B cell (primary cell): ENCODE measurements at regions not wholly inside any gene's neighbourhood (a gene's known extent, or its start where the extent isn't known, plus 50 kb on each side); places are given as distances from the start of the nearest gene placed in this dataset.

Experiments
- ATAC-seq: fragments of 200-7000 bp; cut with Tn5 transposase; one replicate; pipeline ENCODE4 v1.10.0; 2021; ENCODE audit warnings: low read depth, mild to moderate bottlenecking, moderate number of reproducible peaks, moderate library complexity
- CTCF ChIA-PET: fragments of 350-600 bp; sonication (Branson Sonifier 250); formaldehyde crosslinking; loops from one replicate; lab custom pipeline; 2021; ENCODE audit warnings: antibody characterized with exemption, inconsistent platforms; lab: Charles Lee
- POLR2A ChIA-PET: fragments of 350-600 bp; sonication (Branson Sonifier 250); formaldehyde crosslinking; loops from one replicate; lab custom pipeline; 2021; ENCODE audit warnings: antibody characterized with exemption; lab: Charles Lee
- DNase-seq: peaks from one replicate; pipeline ENCODE4 v3.0.0; 2013
- H2AFZ ChIP-seq: 2 replicates; pipeline ENCODE4 v1.6.1; 2012; ENCODE audit warnings: mild to moderate bottlenecking, low read depth, low read length; ENCODE audit not compliant: insufficient read depth, poor library complexity, severe bottlenecking
- H3K27ac ChIP-seq, 2 donors: 1 replicate in 1 of 2; 2 replicates in 1 of 2; pipeline ENCODE4 v1.5.1; 2012 to 2013; ENCODE audit warnings: low read length in 2 of 2, mild to moderate bottlenecking in 2 of 2, moderate library complexity in 1 of 2
- H3K27me3 ChIP-seq, 4 experiments: fragments of 200-600 bp in 1 of 4; sonication (generic) in 1 of 4; replicated peaks in 1 of 4; 1 replicate in 2 of 4; 2 replicates in 2 of 4; pipeline versions ENCODE4 v1.6.1 to v1.7.0; 2013 to 2016; ENCODE audit warnings: low read length in 3 of 4, mild to moderate bottlenecking in 2 of 4, mixed read lengths in 1 of 4, moderate library complexity in 1 of 4; ENCODE audit not compliant: insufficient read depth in 4 of 4, control insufficient read depth in 3 of 4; ENCODE audit errors: control extremely low read depth in 1 of 4
- H3K36me3 ChIP-seq, 2 experiments: replicated peaks in 1 of 2; 1 replicate in 1 of 2; 2 replicates in 1 of 2; pipeline versions ENCODE4 v1.6.1 to v1.7.1; 2013; ENCODE audit warnings: low read length in 1 of 2; ENCODE audit not compliant: insufficient read depth in 2 of 2, control insufficient read depth in 1 of 2; ENCODE audit errors: control extremely low read depth in 1 of 2, extremely low read depth in 1 of 2
- H3K4me1 ChIP-seq, 2 donors: fragments of 200-600 bp in 1 of 2; sonication (generic) in 1 of 2; 1 replicate in 1 of 2; 2 replicates in 1 of 2; pipeline versions ENCODE4 v1.5.1 to v1.6.1; 2013 to 2017; ENCODE audit warnings: low read length in 2 of 2; ENCODE audit not compliant: control insufficient read depth in 2 of 2, insufficient read depth in 2 of 2
- H3K4me2 ChIP-seq: replicated peaks from 2 replicates; pipeline ENCODE3; 2012; ENCODE audit warnings: mild to moderate bottlenecking, low read depth, low read length; ENCODE audit not compliant: poor library complexity, severe bottlenecking
- H3K4me3 ChIP-seq, 5 experiments: fragments of 200-600 bp in 1 of 5; sonication (generic) in 1 of 5; 1 replicate in 3 of 5; 2 replicates in 2 of 5; pipeline versions ENCODE4 v1.5.1 to v1.7.0; 2011 to 2016; ENCODE audit warnings: low read length in 4 of 5, mild to moderate bottlenecking in 4 of 5, low read depth in 2 of 5, control low read depth in 1 of 5, moderate library complexity in 1 of 5; ENCODE audit not compliant: insufficient read depth in 1 of 5; ENCODE audit errors: control extremely low read depth in 1 of 5, extremely low read depth in 1 of 5
- H3K79me2 ChIP-seq: fragments of 200-600 bp; sonication (generic); one replicate; pipeline ENCODE4 v1.6.0; 2016; ENCODE audit warnings: low read length; ENCODE audit not compliant: control insufficient read depth, insufficient read depth
- H3K9ac ChIP-seq: fragments of 200-600 bp; sonication (generic); 2 replicates; pipeline ENCODE4 v1.6.1; 2017; ENCODE audit warnings: mild to moderate bottlenecking, low read length, moderate library complexity
- H3K9me3 ChIP-seq, 3 donors: one replicate each; pipeline versions ENCODE4 v1.6.1 to v1.7.1; 2013; ENCODE audit warnings: low read length in 2 of 3; ENCODE audit not compliant: control insufficient read depth in 2 of 3, insufficient read depth in 1 of 3; ENCODE audit errors: control extremely low read depth in 1 of 3
- H4K20me1 ChIP-seq: 2 replicates; pipeline ENCODE4 v1.6.0; 2012; ENCODE audit warnings: mild to moderate bottlenecking, low read length; ENCODE audit not compliant: insufficient read depth, control insufficient read depth, poor library complexity, severe bottlenecking
- H3K27ac Mint-ChIP-seq: one replicate; pipeline ENCODE4 v1.8.0; 2021; ENCODE audit warnings: mixed read lengths
- H3K27me3 Mint-ChIP-seq: one replicate; pipeline ENCODE4 v1.8.0; 2021; ENCODE audit warnings: mixed read lengths
- H3K4me1 Mint-ChIP-seq: one replicate; pipeline ENCODE4 v1.8.0; 2021; ENCODE audit warnings: mixed read lengths
- H3K4me3 Mint-ChIP-seq: one replicate; pipeline ENCODE4 v1.8.0; 2021; ENCODE audit warnings: mixed read lengths
- H3K9me3 Mint-ChIP-seq: one replicate; pipeline ENCODE4 v1.8.0; 2022; ENCODE audit warnings: mixed read lengths; ENCODE audit not compliant: insufficient read depth
- EZH2 ChIP-seq: IDR thresholded peaks from 2 replicates; pipeline ENCODE4 v1.6.1; 2012; ENCODE audit warnings: borderline replicate concordance, low read depth, mild to moderate bottlenecking, moderate library complexity, low read length; ENCODE audit not compliant: insufficient read depth, poor library complexity, severe bottlenecking
- WGBS: methylation state at CpG from one replicate; pipeline ENCODE4 v1.1.5; 2013; ENCODE audit warnings: missing lambda C conversion rate; ENCODE audit not compliant: insufficient coverage; 5-methylcytosine and 5-hydroxymethylcytosine counted together
- intact Hi-C: fragments of 100-400 bp; cut with micrococcal nuclease; formaldehyde crosslinking; loops from one replicate; pipeline ENCODE4 v1.10.0; 2022
- TF ChIP-seq, protein P1 (sequence below): fragments of 200-600 bp; IDR thresholded peaks from one replicate; pipeline ENCODE4 v1.8.0; 2022; ENCODE audit warnings: antibody characterized with exemption, mild to moderate bottlenecking

DNA sequence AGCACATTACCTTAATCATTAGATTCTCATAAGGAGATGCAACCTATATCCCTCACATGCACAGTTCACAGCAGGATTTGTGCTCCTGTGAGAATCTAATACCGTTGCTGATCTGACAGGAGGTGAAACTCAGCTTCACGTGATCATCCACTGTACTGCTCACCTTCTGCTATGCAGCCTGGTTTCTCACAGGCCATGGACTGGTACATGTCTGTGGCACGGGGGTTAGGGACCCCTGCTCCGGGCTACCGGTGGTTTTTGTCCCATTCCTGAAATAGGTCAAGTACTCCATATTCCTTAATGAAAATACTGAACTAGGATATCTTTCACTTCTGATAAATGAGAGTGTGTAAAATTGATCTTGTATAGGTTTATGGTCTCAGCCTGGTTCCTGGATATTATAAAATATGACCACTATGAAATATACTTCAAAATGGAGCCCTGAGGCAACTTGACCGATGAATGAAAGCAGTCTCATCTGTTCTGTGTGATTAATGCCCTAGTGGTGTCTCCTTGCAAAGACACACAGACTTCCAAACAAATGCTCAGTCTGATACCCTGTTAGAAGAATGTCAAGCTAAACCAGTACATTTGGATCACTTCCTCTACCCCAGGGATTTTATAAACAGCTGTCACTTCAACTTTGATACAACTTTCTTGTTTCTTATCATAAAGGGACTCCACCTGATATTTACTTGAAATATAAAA, 492.9 kb upstream of the ANO3 start:
- 100% methylated on average over 3 of the region's 6 CpGs for WGBS
- POLR2A ChIA-PET: no interaction called here
- TF ChIP-seq, protein P1, sequence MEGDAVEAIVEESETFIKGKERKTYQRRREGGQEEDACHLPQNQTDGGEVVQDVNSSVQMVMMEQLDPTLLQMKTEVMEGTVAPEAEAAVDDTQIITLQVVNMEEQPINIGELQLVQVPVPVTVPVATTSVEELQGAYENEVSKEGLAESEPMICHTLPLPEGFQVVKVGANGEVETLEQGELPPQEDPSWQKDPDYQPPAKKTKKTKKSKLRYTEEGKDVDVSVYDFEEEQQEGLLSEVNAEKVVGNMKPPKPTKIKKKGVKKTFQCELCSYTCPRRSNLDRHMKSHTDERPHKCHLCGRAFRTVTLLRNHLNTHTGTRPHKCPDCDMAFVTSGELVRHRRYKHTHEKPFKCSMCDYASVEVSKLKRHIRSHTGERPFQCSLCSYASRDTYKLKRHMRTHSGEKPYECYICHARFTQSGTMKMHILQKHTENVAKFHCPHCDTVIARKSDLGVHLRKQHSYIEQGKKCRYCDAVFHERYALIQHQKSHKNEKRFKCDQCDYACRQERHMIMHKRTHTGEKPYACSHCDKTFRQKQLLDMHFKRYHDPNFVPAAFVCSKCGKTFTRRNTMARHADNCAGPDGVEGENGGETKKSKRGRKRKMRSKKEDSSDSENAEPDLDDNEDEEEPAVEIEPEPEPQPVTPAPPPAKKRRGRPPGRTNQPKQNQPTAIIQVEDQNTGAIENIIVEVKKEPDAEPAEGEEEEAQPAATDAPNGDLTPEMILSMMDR: no peak
- no peak for TF ChIP-seq EZH2

DNA sequence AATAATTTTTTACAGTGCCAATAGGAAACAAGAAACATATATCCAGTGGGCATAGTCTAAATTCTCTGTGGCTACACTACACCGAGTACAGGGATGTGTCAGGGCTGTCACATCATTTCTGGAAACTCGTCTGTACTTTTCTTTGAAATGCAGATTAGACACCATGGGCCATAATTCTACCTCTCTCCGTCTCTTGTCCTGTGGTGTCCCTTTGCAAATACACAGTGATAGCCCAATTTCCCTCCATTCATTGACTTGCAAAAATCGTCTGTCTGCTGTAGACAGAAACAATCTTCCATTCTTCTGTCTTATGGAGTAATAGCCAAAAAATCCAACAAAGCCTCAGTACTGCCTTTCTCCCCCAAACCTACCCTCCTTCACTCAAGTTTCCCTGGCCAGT, 487.1 kb upstream of the ANO3 start:
- Histone ChIP-seq H3K4me1 (no peaks in the 10 kb centered on the region), H3K4me3 (no peak overlapping the region), H3K27me3 (no peaks in the 10 kb centered on the region), H2AFZ (no peak overlapping the region), H3K27ac (no peak overlapping the region), H3K36me3 (no peaks in the 10 kb centered on the region), H3K4me2 (no peak overlapping the region), H3K9ac (no peak overlapping the region), H4K20me1 (no peaks in the 10 kb centered on the region), H3K9me3 (no peaks in the 10 kb centered on the region), H3K79me2 (no peaks in the 10 kb centered on the region)
- POLR2A ChIA-PET: no interaction called here
- WGBS: 67% methylated on average over 4 of the region's 4 CpGs
- DNase-seq (no peak), ATAC-seq (no peak)
- CTCF ChIA-PET: no interaction called here
- H3K27ac Mint-ChIP-seq: no peak overlapping the region
- H3K4me3 Mint-ChIP-seq: no peak overlapping the region
- no peaks in the 10 kb centered on the region for H3K4me1 Mint-ChIP-seq
- TF ChIP-seq EZH2: no peak
- TF ChIP-seq, protein P1: no peak
- intact Hi-C loops: no loop called here
- H3K9me3 Mint-ChIP-seq: peaks cover 2% of the 10 kb centered on the region
- H3K27me3 Mint-ChIP-seq: no peaks in the 10 kb centered on the region

More for the DNA sequence above, 492.9 kb upstream of the ANO3 start:
- Histone ChIP-seq H3K27me3 (no peaks in the 10 kb centered on the region), H2AFZ (no peak overlapping the region), H3K4me2 (no peak overlapping the region), H3K27ac (no peak overlapping the region), H3K9me3 (no peaks in the 10 kb centered on the region), H3K79me2 (no peaks in the 10 kb centered on the region), H3K36me3 (no peaks in the 10 kb centered on the region), H4K20me1 (no peaks in the 10 kb centered on the region), H3K4me1 (no peaks in the 10 kb centered on the region), H3K9ac (no peak overlapping the region), H3K4me3 (no peak overlapping the region)
- ATAC-seq (no peak), DNase-seq (no peak)
- CTCF ChIA-PET: no interaction called here
- H3K4me3 Mint-ChIP-seq: no peak overlapping the region
- intact Hi-C loops: no loop called here
- no peaks in the 10 kb centered on the region for H3K4me1 Mint-ChIP-seq
- H3K27me3 Mint-ChIP-seq: no peaks in the 10 kb centered on the region
- no peaks in the 10 kb centered on the region for H3K9me3 Mint-ChIP-seq
- no peak overlapping the region for H3K27ac Mint-ChIP-seq
